Natural killer cell treated with Interleukin-12 subunit alpha and Interleukin-12 subunit beta and Interleukin-15 and Interleukin-18, amount 100 ng/mL, for 72 hours (primary cell): ENCODE measurements at regions not wholly inside any gene's neighbourhood (a gene's known extent, or its start where the extent isn't known, plus 50 kb on each side); places are given as distances from the start of the nearest gene placed in this dataset.

Experiments
- ATAC-seq, 2 donors: fragments of 150-1000 bp; cut with Tn5 transposase in 1 of 2; sonication (Bioruptor Pico), chemical (Tn5 transposase) in 1 of 2; 2 replicates each; pipeline ENCODE4 v1.10.0; 2021
- DNase-seq: peaks from one replicate; pipeline ENCODE4 v3.0.0; 2022; ENCODE audit warnings: low spot score
- H3K27ac Mint-ChIP-seq, 2 donors: 1 replicate in 1 of 2; 2 replicates in 1 of 2; pipeline ENCODE4 v1.8.0; 2022; ENCODE audit warnings: mixed read lengths in 2 of 2, mild to moderate bottlenecking in 1 of 2, moderate library complexity in 1 of 2
- H3K27me3 Mint-ChIP-seq, 2 donors: 1 replicate in 1 of 2; 2 replicates in 1 of 2; pipeline ENCODE4 v1.8.0; 2022; ENCODE audit warnings: mixed read lengths in 2 of 2
- H3K36me3 Mint-ChIP-seq: one replicate; pipeline ENCODE4 v1.8.0; 2022; ENCODE audit warnings: mixed read lengths
- H3K4me1 Mint-ChIP-seq, 2 donors: 1 replicate in 1 of 2; 2 replicates in 1 of 2; pipeline ENCODE4 v1.8.0; 2022; ENCODE audit warnings: low read depth in 2 of 2, mixed read lengths in 2 of 2, mild to moderate bottlenecking in 1 of 2
- H3K4me3 Mint-ChIP-seq: one replicate; pipeline ENCODE4 v1.8.0; 2022; ENCODE audit warnings: mixed read lengths
- H3K9me3 Mint-ChIP-seq: 2 replicates; pipeline ENCODE4 v1.8.0; 2022; ENCODE audit warnings: mixed read lengths

- Mint-ChIP-seq H3K9me3 (peaks cover 4% of the 10 kb centered on the region), H3K4me3 (no peak overlapping the region), H3K27ac (peak overlapping the region in 1 of 2 donors; percentile 57), H3K36me3 (peaks cover 11% of the 10 kb centered on the region), H3K4me1 (peaks cover 7 to 10% of the 10 kb centered on the region in 2 donors), H3K27me3 (no peaks in the 10 kb centered on the region)
- DNase-seq (no peak), ATAC-seq (no peak)
Observed at GRCh38 chr12:92495108-92495507, 207.7 kb upstream of the PLEKHG7 start.

- Mint-ChIP-seq H3K9me3 (peaks cover 4% of the 10 kb centered on the region), H3K27ac (peak overlapping the region in 1 of 2 donors; percentile 62), H3K4me3 (peak overlapping the region; percentile 9), H3K27me3 (no peaks in the 10 kb centered on the region), H3K36me3 (peaks cover 11% of the 10 kb centered on the region), H3K4me1 (peaks cover 7 to 17% of the 10 kb centered on the region in 2 donors)
- DNase-seq (no peak), ATAC-seq (peak; percentile 53 to 72)
Observed at GRCh38 chr12:92493816-92494215, 209.0 kb upstream of the PLEKHG7 start.

- Mint-ChIP-seq H3K4me1 (peaks cover 7 to 21% of the 10 kb centered on the region in 2 donors), H3K27me3 (no peaks in the 10 kb centered on the region), H3K9me3 (peaks cover 4% of the 10 kb centered on the region), H3K4me3 (no peak overlapping the region), H3K27ac (peak overlapping the region in 1 of 2 donors; percentile 62), H3K36me3 (peaks cover 11% of the 10 kb centered on the region)
- no peak for ATAC-seq
- DNase-seq: no peak
Observed at GRCh38 chr12:92492995-92493394, 209.8 kb upstream of the PLEKHG7 start.

GRCh38 chr12:92492291-92492690, 210.5 kb upstream of the PLEKHG7 start:
- Mint-ChIP-seq H3K9me3 (peaks cover 4% of the 10 kb centered on the region), H3K27ac (no peak overlapping the region), H3K4me1 (peaks cover 7 to 21% of the 10 kb centered on the region in 2 donors), H3K4me3 (no peak overlapping the region), H3K27me3 (no peaks in the 10 kb centered on the region), H3K36me3 (peaks cover 11% of the 10 kb centered on the region)
- ATAC-seq (no peak), DNase-seq (no peak)

- Mint-ChIP-seq H3K4me1 (peaks cover 13 to 23% of the 10 kb centered on the region in 2 donors), H3K27me3 (no peaks in the 10 kb centered on the region), H3K27ac (no peak overlapping the region), H3K4me3 (no peak overlapping the region), H3K36me3 (peaks cover 11% of the 10 kb centered on the region), H3K9me3 (peaks cover 4% of the 10 kb centered on the region)
- DNase-seq (no peak), ATAC-seq (no peak)
Observed at GRCh38 chr12:92489781-92490180, 213.0 kb upstream of the PLEKHG7 start.

- H3K27ac Mint-ChIP-seq: peak overlapping the region in 1 of 2 donors; percentile 62
- H3K4me3 Mint-ChIP-seq: no peak overlapping the region
- peaks cover 10 to 20% of the 10 kb centered on the region in 2 donors for H3K4me1 Mint-ChIP-seq
- no peaks in the 10 kb centered on the region for H3K27me3 Mint-ChIP-seq
- DNase-seq (no peak), ATAC-seq (no peak)
- peaks cover 8% of the 10 kb centered on the region for H3K36me3 Mint-ChIP-seq
- peaks cover 4% of the 10 kb centered on the region for H3K9me3 Mint-ChIP-seq
Observed at GRCh38 chr12:92488735-92489134, 214.1 kb upstream of the PLEKHG7 start.

GRCh38 chr12:92487138-92487485, 215.7 kb upstream of the PLEKHG7 start:
- Mint-ChIP-seq H3K9me3 (peaks cover 4% of the 10 kb centered on the region), H3K27ac (no peak overlapping the region), H3K27me3 (no peaks in the 10 kb centered on the region), H3K4me1 (peaks cover 6 to 16% of the 10 kb centered on the region in 2 donors), H3K36me3 (peaks cover 6% of the 10 kb centered on the region), H3K4me3 (no peak overlapping the region)
- ATAC-seq (no peak), DNase-seq (no peak)

GRCh38 chr12:92486443-92487137, 216.2 kb upstream of the PLEKHG7 start:
- peaks cover 6 to 16% of the 10 kb centered on the region in 2 donors for H3K4me1 Mint-ChIP-seq
- H3K27ac Mint-ChIP-seq: no peak overlapping the region
- no peaks in the 10 kb centered on the region for H3K27me3 Mint-ChIP-seq
- no peak overlapping the region for H3K4me3 Mint-ChIP-seq
- ATAC-seq (no peak), DNase-seq (no peak)
- peaks cover 2% of the 10 kb centered on the region for H3K36me3 Mint-ChIP-seq
- peaks cover 2% of the 10 kb centered on the region for H3K9me3 Mint-ChIP-seq

GRCh38 chr12:92485351-92486348, 217.1 kb upstream of the PLEKHG7 start:
- Mint-ChIP-seq H3K9me3 (no peaks in the 10 kb centered on the region), H3K4me3 (no peak overlapping the region), H3K36me3 (peaks cover 4% of the 10 kb centered on the region), H3K27ac (no peak overlapping the region), H3K4me1 (peaks cover 6 to 16% of the 10 kb centered on the region in 2 donors), H3K27me3 (no peaks in the 10 kb centered on the region)
- DNase-seq: no peak
- ATAC-seq: no peak

GRCh38 chr12:92482599-92482998, 220.2 kb upstream of the PLEKHG7 start:
- Mint-ChIP-seq H3K36me3 (peaks cover 5% of the 10 kb centered on the region), H3K9me3 (peaks cover 3% of the 10 kb centered on the region), H3K4me1 (peaks cover 6% of the 10 kb centered on the region in 2 donors), H3K4me3 (no peak overlapping the region), H3K27me3 (no peaks in the 10 kb centered on the region), H3K27ac (no peak overlapping the region)
- ATAC-seq (no peak), DNase-seq (no peak)

- no peak overlapping the region for H3K4me3 Mint-ChIP-seq
- H3K4me1 Mint-ChIP-seq: peaks cover 6% of the 10 kb centered on the region in 2 donors
- ATAC-seq (no peak), DNase-seq (no peak)
- peaks cover 5% of the 10 kb centered on the region for H3K36me3 Mint-ChIP-seq
- no peaks in the 10 kb centered on the region for H3K27me3 Mint-ChIP-seq
- H3K9me3 Mint-ChIP-seq: peaks cover 3% of the 10 kb centered on the region
- H3K27ac Mint-ChIP-seq: no peak overlapping the region
Observed at GRCh38 chr12:92481066-92481465, 221.7 kb upstream of the PLEKHG7 start.

GRCh38 chr12:92478692-92479091, 224.1 kb upstream of the PLEKHG7 start:
- peaks cover 5% of the 10 kb centered on the region for H3K36me3 Mint-ChIP-seq
- H3K27me3 Mint-ChIP-seq: no peaks in the 10 kb centered on the region
- DNase-seq: no peak
- peaks cover 3% of the 10 kb centered on the region for H3K9me3 Mint-ChIP-seq
- H3K4me3 Mint-ChIP-seq: no peak overlapping the region
- no peaks in the 10 kb centered on the region for H3K4me1 Mint-ChIP-seq
- no peak overlapping the region for H3K27ac Mint-ChIP-seq
- no peak for ATAC-seq

GRCh38 chr12:92476844-92477243, 225.9 kb upstream of the PLEKHG7 start:
- no peak for DNase-seq
- Mint-ChIP-seq H3K36me3 (peaks cover 5% of the 10 kb centered on the region), H3K4me1 (no peaks in the 10 kb centered on the region), H3K4me3 (no peak overlapping the region), H3K27me3 (no peaks in the 10 kb centered on the region), H3K27ac (no peak overlapping the region), H3K9me3 (peaks cover 3% of the 10 kb centered on the region)
- ATAC-seq: no peak

- peaks cover 3% of the 10 kb centered on the region for H3K9me3 Mint-ChIP-seq
- no peaks in the 10 kb centered on the region for H3K27me3 Mint-ChIP-seq
- H3K4me1 Mint-ChIP-seq: peaks cover 16 to 18% of the 10 kb centered on the region in 2 donors
- DNase-seq (no peak), ATAC-seq (no peak)
- no peak overlapping the region for H3K27ac Mint-ChIP-seq
- H3K4me3 Mint-ChIP-seq: no peak overlapping the region
- H3K36me3 Mint-ChIP-seq: no peaks in the 10 kb centered on the region
Observed at GRCh38 chr12:92473564-92473963, 229.2 kb upstream of the PLEKHG7 start.
